ENCODE measurements at regions not wholly inside any gene's neighbourhood (a gene's known extent, or its start where the extent isn't known, plus 50 kb on each side); places are given as distances from the start of the nearest gene placed in this dataset. TPM values are rescaled to one million over a fixed set of nuclear protein-coding genes. Genes with fewer than 3 reads are reported as not detected.

Small RNA genes lying in the stretch of these regions (microRNA-seq; reads per million reads assigned to microRNA genes)
- gene MIR1255B1 = not detected

Data from Right ventricle myocardium superior (tissue), 1 donor.